ENCODE measurements at regions not wholly inside any gene's neighbourhood (a gene's known extent, or its start where the extent isn't known, plus 50 kb on each side); places are given as distances from the start of the nearest gene placed in this dataset.
"Not testable (repeated sequence)": the region's sequence is repeated elsewhere in the genome, so short reads cannot be mapped to it uniquely, and the experiment has no call there.

DNA sequence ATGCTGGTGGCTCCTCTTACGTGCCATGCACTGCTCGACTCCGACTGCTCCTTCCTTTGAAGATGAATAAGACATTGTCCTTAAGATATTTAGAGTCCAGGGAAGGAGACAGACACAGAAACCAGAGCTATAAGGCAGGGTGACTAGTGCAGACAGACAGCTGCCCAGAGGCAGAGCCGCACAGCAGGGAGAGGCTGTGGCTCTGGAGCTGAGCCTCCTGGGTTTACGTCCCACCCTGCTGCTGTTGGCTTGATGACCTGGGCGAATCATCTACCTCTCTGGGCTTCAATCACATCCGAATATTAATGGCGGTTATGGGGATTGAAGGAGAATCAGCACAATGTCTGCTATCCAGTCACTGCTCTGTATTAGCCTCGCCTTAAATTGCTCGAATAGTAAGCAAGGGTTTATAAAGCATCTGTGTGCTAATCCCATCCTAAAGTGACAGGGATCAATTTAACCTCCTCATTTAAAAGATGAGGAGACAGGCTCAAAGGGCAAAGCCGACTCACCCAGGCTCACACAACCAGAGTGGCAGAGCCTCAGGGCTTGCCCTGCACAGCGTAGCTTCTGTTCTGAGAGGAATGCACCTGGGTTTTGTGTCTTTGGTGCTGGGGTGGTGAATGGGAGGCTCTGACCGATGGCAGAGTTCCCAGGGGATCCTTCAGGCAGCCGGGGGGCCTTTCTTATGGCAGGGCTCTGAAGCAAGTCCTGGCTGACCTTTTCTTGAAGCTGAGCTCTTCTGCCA lies 284.1 kb downstream of the MYCN start:
- DNase-seq (ENCODE audit: low spot score): no peak
- Mint-ChIP-seq H3K9me3 (no peaks in the 10 kb centered on the region), H3K27ac (no peak overlapping the region), H3K36me3 (ENCODE audit: low read depth) (no peaks in the 10 kb centered on the region), H3K4me3 (ENCODE audit: low read depth) (no peak overlapping the region), H3K27me3 (ENCODE audit: low read depth) (no peaks in the 10 kb centered on the region), H3K4me1 (ENCODE audit: low read depth) (no peaks in the 10 kb centered on the region)
- intact Hi-C loops (cut with micrococcal nuclease): no loop called here

DNA sequence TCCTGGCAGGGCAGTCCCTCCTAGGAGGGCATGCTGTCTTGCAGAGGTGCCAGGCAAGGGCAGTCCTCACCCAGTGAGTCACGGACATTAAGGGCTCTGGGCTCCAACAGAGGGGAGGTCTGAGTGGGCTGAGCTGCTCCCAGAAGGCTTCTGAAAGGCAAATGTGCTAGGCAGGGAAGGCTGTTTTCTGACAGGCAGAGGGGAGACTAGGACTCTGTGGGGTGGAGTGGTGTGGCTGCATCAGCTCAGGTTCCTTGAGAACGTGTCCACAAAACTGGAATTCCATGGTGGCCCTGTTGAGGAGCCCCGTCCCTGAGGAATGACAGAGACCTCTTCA lies 283.5 kb downstream of the MYCN start:
- H3K9me3 Mint-ChIP-seq: no peaks in the 10 kb centered on the region

DNA sequence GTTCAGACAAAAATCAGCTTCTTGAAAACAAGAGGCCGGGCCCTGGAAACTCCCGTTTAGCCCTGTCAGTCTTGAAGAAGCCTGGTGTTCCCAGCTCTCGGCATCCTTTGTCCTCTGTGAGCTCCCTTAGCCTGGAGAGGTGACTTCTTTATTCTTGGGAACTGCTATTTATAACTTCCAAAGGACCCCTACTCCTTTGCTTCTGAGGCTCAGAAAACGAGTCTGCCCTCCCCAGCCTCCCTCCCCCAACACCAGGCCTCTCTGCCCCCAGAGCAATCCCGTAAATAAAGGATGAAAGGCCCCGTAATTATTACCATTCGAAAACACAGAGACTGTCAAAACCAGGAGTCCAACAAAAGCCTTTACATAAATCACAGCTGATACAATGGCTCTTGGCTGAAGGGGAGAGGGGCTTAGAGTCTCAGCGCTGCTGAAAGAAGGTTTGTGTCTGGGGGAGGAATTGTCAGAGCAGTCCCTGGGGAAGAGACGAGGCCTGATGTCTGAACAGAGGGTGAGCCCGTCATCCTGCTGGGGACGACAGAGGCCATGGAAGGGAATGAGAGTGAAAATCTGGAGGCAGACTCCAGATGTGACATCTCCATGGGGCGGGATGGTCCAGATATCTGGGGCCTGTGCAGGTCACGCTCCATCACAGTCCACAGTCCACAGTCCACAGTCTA lies 283.0 kb downstream of the MYCN start:
- no peak for DNase-seq (ENCODE audit: low spot score)
- H3K9me3 Mint-ChIP-seq: no peaks in the 10 kb centered on the region
- H3K27me3 Mint-ChIP-seq (ENCODE audit: low read depth): no peaks in the 10 kb centered on the region
- H3K27ac Mint-ChIP-seq: no peak overlapping the region
- no peaks in the 10 kb centered on the region for H3K4me1 Mint-ChIP-seq (ENCODE audit: low read depth)
- no peaks in the 10 kb centered on the region for H3K36me3 Mint-ChIP-seq (ENCODE audit: low read depth)
- H3K4me3 Mint-ChIP-seq (ENCODE audit: low read depth): no peak overlapping the region
- intact Hi-C loops (cut with micrococcal nuclease): no loop called here

More for the DNA sequence above, 283.5 kb downstream of the MYCN start:
- Mint-ChIP-seq H3K4me1 (ENCODE audit: low read depth) (no peaks in the 10 kb centered on the region), H3K4me3 (ENCODE audit: low read depth) (no peak overlapping the region), H3K27me3 (ENCODE audit: low read depth) (no peaks in the 10 kb centered on the region), H3K36me3 (ENCODE audit: low read depth) (no peaks in the 10 kb centered on the region), H3K27ac (no peak overlapping the region)
- DNase-seq (ENCODE audit: low spot score): no peak
- intact Hi-C loops (cut with micrococcal nuclease): no loop called here

DNA sequence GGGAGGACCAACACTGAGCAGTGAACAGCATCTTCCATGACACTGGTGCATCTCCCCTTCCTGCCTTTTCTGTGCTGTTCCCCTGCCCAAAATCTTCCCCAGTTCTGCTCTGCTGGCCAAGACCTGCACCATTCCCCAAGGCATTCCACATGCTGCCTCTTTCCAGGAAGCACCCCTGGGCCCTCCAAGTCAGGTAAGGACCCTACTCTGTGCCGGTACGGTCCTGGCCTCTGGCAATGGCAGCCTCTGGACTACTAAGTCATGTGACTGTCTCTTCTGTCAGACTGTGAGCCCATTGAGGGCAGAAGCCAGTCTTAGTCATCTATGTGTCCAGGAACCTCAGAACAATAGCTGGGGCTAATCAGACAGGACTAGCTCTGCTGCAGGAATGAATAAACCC lies 282.0 kb downstream of the MYCN start:
- DNase-seq (ENCODE audit: low spot score): no peak
- Mint-ChIP-seq H3K4me3 (ENCODE audit: low read depth) (no peak overlapping the region), H3K36me3 (ENCODE audit: low read depth) (no peaks in the 10 kb centered on the region), H3K27ac (no peak overlapping the region), H3K9me3 (no peaks in the 10 kb centered on the region), H3K4me1 (ENCODE audit: low read depth) (no peaks in the 10 kb centered on the region), H3K27me3 (ENCODE audit: low read depth) (no peaks in the 10 kb centered on the region)
- intact Hi-C loops (cut with micrococcal nuclease): no loop called here

DNA sequence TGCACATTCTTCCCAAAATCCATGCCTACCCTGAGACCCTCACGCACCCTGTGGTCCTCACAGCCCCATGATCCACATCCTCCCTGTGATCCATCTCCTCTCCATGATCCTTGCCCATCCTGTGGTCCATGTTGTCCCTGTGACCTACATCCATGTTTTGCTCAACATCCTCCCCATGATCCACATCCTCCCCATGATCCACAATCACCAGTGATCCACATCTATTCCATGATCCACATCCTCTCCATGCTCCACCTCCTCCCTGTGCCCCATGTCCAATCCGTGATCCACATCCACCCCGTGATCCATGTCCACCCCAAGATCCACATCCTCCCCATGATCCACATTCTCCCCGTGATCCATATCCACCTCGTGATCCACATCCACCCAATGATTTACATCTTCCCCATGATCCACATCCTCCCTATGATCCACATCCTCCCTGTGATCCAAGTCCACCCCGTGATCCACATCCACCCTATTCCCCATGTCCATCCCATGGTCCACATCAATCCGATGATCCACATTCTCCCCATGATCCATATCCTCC lies 281.2 kb downstream of the MYCN start:
- H3K36me3 Mint-ChIP-seq (ENCODE audit: low read depth): no peaks in the 10 kb centered on the region
- no peak overlapping the region for H3K27ac Mint-ChIP-seq
- H3K27me3 Mint-ChIP-seq (ENCODE audit: low read depth): no peaks in the 10 kb centered on the region
- no peak overlapping the region for H3K4me3 Mint-ChIP-seq (ENCODE audit: low read depth)
- DNase-seq (ENCODE audit: low spot score): no peak
- intact Hi-C loops (cut with micrococcal nuclease): no loop called here
- no peaks in the 10 kb centered on the region for H3K4me1 Mint-ChIP-seq (ENCODE audit: low read depth)
- no peaks in the 10 kb centered on the region for H3K9me3 Mint-ChIP-seq

DNA sequence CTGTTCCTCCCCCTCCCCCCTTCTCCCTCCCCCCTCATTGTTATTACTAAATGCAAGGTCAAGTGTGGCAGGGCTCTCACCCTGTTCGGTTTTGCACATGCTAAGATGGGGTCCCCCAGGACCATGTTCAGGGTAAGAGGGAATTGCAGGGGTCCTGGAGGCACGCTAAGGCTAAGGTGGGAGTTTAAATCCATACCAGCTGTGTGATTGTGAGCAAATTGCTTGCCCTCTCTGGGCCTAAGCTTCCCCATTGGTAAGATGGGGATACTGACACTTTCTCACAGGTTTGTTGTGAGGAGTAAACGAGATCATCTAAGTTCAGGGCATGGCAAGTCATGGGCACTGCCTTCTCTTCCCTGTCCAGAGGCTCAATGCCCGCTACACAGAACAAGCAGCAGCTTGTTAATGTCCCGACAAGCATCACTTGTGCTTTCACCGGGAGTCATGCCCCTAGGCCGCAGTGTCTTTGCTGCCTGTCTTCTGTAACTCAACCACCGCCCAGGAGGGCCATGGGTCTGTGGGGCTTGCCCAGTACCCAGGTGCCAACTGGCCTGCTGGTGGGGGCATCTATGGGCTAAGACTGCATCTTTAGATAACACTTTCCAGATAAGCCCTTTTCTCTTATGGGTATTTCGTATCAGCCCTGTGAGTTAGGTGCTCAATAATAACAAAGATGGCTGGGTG lies 279.1 kb downstream of the MYCN start:
- H3K36me3 Mint-ChIP-seq (ENCODE audit: low read depth): no peaks in the 10 kb centered on the region
- H3K27me3 Mint-ChIP-seq (ENCODE audit: low read depth): no peaks in the 10 kb centered on the region
- no peak overlapping the region for H3K4me3 Mint-ChIP-seq (ENCODE audit: low read depth)
- H3K27ac Mint-ChIP-seq: no peak overlapping the region
- no peak for DNase-seq (ENCODE audit: low spot score)
- no peaks in the 10 kb centered on the region for H3K9me3 Mint-ChIP-seq
- no peaks in the 10 kb centered on the region for H3K4me1 Mint-ChIP-seq (ENCODE audit: low read depth)
- intact Hi-C loops (cut with micrococcal nuclease): no loop called here

DNA sequence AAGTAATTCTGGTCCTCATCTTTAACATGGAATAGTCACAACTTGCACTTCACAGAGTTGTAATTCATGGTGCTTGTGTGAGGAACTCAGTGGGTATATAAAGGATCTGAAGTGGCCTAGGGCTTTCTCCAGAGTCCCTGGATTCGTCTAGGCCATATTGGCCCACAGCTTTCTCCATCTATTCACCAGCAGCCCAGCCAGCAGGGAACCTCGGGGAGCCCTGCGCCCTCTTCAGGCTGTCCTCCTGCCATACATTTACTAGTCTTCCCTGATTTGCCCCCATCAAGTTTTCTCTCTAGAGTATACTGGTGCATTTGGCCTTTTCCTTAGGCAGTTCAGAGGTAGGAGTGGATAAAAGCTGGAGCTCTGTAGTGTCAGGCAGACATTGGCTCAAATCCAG lies 278.3 kb downstream of the MYCN start:
- H3K27me3 Mint-ChIP-seq (ENCODE audit: low read depth): no peaks in the 10 kb centered on the region
- H3K9me3 Mint-ChIP-seq: no peaks in the 10 kb centered on the region
- no peak for DNase-seq (ENCODE audit: low spot score)
- H3K4me1 Mint-ChIP-seq (ENCODE audit: low read depth): no peaks in the 10 kb centered on the region
- no peak overlapping the region for H3K27ac Mint-ChIP-seq
- H3K36me3 Mint-ChIP-seq (ENCODE audit: low read depth): no peaks in the 10 kb centered on the region
- H3K4me3 Mint-ChIP-seq (ENCODE audit: low read depth): no peak overlapping the region
- intact Hi-C loops (cut with micrococcal nuclease): no loop called here

DNA sequence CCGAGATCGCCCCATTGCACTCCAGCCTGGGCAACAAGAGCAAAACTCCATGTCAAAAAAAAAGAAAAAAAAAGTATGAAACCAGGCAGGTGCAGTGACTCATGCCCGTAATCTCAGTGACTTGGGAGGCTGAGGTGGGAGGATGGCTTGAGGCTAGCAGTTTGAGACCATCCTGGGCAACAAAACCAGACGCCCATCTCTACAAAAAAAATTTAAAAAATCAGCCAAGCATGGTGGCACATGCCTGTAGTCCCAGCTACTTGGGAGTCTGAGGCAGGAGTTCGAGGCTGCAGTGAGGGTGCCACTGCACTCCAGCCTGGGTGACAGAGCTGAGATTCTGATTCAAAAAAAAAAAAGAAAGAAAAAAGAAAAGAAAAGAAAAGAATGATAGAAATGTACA lies 277.8 kb downstream of the MYCN start:
- no peaks in the 10 kb centered on the region for H3K4me1 Mint-ChIP-seq (ENCODE audit: low read depth)
- no peak overlapping the region for H3K4me3 Mint-ChIP-seq (ENCODE audit: low read depth)
- no peak overlapping the region for H3K27ac Mint-ChIP-seq
- H3K9me3 Mint-ChIP-seq: no peaks in the 10 kb centered on the region
- H3K27me3 Mint-ChIP-seq (ENCODE audit: low read depth): no peaks in the 10 kb centered on the region
- DNase-seq (ENCODE audit: low spot score): no peak
- intact Hi-C loops (cut with micrococcal nuclease): no loop called here
- H3K36me3 Mint-ChIP-seq (ENCODE audit: low read depth): no peaks in the 10 kb centered on the region

DNA sequence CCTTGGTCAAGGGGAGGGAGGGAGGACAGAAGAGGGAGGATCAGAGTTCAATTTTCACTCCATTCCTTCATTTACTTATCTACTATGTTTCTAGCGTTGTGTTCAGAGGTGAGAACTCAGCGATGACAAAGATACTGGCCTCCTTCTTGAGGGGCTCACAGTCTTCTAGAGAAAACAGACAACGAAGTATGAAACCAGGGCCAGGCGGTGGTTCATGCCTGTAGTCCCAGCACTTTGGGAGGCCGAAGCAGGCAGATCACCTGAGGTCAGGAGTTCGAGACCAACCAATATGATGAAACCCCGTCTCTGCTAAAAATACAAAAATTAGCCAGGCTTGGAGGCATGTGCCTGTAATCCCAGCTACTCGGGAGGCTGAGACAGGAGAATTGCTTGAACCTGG lies 277.4 kb downstream of the MYCN start:
- H3K9me3 Mint-ChIP-seq; H3K27me3 Mint-ChIP-seq (ENCODE audit: low read depth); H3K4me1 Mint-ChIP-seq (ENCODE audit: low read depth); H3K4me3 Mint-ChIP-seq (ENCODE audit: low read depth); DNase-seq (ENCODE audit: low spot score); H3K36me3 Mint-ChIP-seq (ENCODE audit: low read depth); H3K27ac Mint-ChIP-seq; intact Hi-C loops (cut with micrococcal nuclease): not testable (repeated sequence)

DNA sequence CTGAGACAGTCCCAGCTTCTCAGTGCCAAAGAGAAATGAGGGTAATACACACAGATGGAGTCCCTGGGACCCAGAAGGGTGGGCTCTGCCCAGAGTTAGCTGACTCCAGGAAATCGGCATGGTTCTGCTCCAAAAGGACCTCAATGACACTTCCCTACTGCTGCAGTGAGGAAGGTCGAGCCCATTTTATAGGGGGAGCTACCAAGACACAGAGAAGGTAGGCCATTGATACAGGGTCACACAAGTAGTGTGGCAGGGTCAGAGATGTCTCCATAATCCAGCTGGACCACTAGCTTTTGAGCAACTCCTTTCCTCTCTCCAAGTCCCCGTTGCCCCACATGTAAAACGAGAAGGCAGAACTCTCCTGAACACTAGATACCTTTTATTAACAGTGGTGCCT lies 276.9 kb downstream of the MYCN start:
- no peak for DNase-seq (ENCODE audit: low spot score)
- Mint-ChIP-seq H3K36me3 (ENCODE audit: low read depth) (no peaks in the 10 kb centered on the region), H3K4me3 (ENCODE audit: low read depth) (no peak overlapping the region), H3K27me3 (ENCODE audit: low read depth) (no peaks in the 10 kb centered on the region), H3K9me3 (no peaks in the 10 kb centered on the region), H3K4me1 (ENCODE audit: low read depth) (no peaks in the 10 kb centered on the region), H3K27ac (no peak overlapping the region)
- intact Hi-C loops (cut with micrococcal nuclease): no loop called here

DNA sequence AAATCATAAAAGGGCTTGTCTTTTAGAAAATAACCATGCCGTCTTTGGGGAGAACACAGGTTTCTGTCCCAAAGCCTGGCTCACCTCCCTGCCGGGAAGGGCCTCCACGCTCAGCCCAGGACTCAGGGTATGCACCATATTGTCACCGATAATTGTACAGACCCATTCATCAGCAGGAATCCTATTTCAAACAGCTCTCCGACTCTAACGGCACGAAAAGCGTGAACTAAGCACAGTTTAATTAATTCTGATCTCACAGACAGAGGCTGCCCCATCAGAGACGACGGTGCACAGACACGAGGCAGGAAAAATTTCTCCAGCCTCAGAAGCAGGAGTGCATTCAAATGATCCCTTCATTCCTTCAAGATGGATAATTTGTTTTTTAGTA lies 276.2 kb downstream of the MYCN start:
- Mint-ChIP-seq H3K27ac (no peak overlapping the region), H3K27me3 (ENCODE audit: low read depth) (no peaks in the 10 kb centered on the region), H3K4me3 (ENCODE audit: low read depth) (no peak overlapping the region), H3K9me3 (no peaks in the 10 kb centered on the region), H3K36me3 (ENCODE audit: low read depth) (no peaks in the 10 kb centered on the region), H3K4me1 (ENCODE audit: low read depth) (no peaks in the 10 kb centered on the region)
- intact Hi-C loops (cut with micrococcal nuclease): no loop called here
- DNase-seq (ENCODE audit: low spot score): no peak

DNA sequence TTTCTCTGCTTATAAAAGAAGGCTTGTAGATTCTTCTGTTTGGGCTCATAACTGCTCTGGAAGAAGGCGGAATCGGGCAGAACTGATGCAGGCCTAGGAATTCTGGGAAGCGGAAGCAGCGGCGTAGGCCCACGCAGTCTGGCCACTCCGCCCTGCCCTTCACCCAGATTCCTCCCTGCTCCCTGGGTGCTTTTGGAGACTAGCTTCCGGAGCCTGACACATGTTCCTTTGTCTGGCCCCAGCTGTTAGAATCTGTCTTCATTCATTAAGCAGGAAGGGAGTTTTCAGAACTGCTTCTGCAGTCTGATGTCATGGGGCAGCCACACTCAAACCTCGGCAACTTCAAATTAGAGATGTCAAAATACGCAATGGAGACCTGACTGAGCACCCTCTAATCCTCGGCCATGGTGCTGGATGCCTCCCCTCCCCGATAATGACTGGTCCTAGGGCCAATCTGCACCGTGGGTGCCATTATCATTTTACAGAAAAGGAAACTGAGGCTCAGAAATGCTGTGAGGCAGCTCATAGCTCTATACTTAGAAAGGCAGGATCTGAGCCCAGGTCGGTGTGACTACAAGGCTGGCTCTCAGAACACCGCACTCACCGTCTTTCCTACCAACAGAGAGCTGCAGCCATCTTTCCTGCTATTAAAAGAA lies 275.7 kb downstream of the MYCN start:
- no peak for DNase-seq (ENCODE audit: low spot score)
- H3K27ac Mint-ChIP-seq: no peak overlapping the region
- no peak overlapping the region for H3K4me3 Mint-ChIP-seq (ENCODE audit: low read depth)
- H3K9me3 Mint-ChIP-seq: no peaks in the 10 kb centered on the region
- no peaks in the 10 kb centered on the region for H3K36me3 Mint-ChIP-seq (ENCODE audit: low read depth)
- intact Hi-C loops (cut with micrococcal nuclease): no loop called here
- no peaks in the 10 kb centered on the region for H3K27me3 Mint-ChIP-seq (ENCODE audit: low read depth)
- no peaks in the 10 kb centered on the region for H3K4me1 Mint-ChIP-seq (ENCODE audit: low read depth)

DNA sequence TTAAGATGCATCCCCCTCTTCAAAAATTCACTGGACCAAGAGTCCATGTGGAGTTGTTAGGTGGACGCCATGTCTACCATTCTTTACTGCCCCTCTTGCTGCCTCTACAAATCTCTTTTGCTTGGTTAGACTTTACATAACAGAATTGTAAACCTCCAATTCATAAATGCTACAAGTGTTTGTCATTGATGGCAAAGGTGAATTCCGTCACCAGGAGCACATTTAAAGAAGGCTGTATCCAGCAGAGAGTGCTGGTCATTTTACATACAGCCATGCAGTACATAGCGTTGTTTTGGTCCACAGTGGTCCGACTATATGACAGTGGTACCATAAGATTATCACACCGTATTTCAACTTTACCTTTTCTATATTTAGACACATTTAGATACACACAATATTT lies 274.5 kb downstream of the MYCN start:
- H3K9me3 Mint-ChIP-seq: no peaks in the 10 kb centered on the region
- no peaks in the 10 kb centered on the region for H3K4me1 Mint-ChIP-seq (ENCODE audit: low read depth)
- no peak for DNase-seq (ENCODE audit: low spot score)
- H3K27me3 Mint-ChIP-seq (ENCODE audit: low read depth): no peaks in the 10 kb centered on the region
- H3K36me3 Mint-ChIP-seq (ENCODE audit: low read depth): no peaks in the 10 kb centered on the region
- intact Hi-C loops (cut with micrococcal nuclease): no loop called here
- H3K27ac Mint-ChIP-seq: no peak overlapping the region
- no peak overlapping the region for H3K4me3 Mint-ChIP-seq (ENCODE audit: low read depth)

Data from activated T-helper 2 cell treated with anti-CD3 and anti-CD28 coated beads, Interferon-gamma antibody, Interleukin-2, Interleukin-4, amounts not matched to agents 10 μg/mL and 5 μg/mL and 100 μg/mL, durations not matched to agents 14 hours and 24 hours and 36 hours (primary cell).